ENCODE measurements at regions not wholly inside any gene's neighbourhood (a gene's known extent, or its start where the extent isn't known, plus 50 kb on each side); places are given as distances from the start of the nearest gene placed in this dataset.

DNA sequence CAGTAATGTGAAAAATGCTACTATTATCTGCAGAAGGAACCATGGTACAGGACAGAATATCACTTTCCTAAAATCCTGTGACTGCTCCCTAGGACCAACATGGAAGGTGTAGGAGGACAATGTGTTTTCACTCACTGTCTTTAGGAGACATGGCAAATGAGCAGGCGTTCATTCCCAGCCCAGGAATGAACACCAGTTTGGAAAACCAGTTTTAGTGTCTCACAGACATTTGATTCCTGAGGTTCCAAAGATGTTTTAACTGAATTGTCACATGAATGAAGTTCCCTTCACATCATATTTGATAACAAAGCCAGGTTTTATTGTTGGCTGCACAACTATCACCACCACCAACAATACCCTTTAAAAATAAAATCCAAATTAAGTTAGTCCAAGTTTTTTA, 178.2 kb downstream of the ENC1 start:
- TF ChIP-seq CTCF (IDR thresholded peaks at IDR 0.05), result no peak
- H3K4me3 ChIP-seq, result no peak overlapping the region

GRCh38 chr5:74461251-74461650, 179.3 kb downstream of the ENC1 start:
- Histone ChIP-seq H3K27ac (no peak overlapping the region), H3K36me3 (no peaks in the 10 kb centered on the region)
- intact Hi-C loops (cut with DNase I), result no loop called here

More for the DNA sequence above, 178.2 kb downstream of the ENC1 start:
- intact Hi-C loops (cut with DNase I), result no loop called here
- DNase-seq, result no peak
- Histone ChIP-seq H3K9ac (ENCODE audit: low read depth in 2 of 2, low read length in 2 of 2) (no peak overlapping the region), H3K27me3 (no peaks in the 10 kb centered on the region), H3K4me1 (no peaks in the 10 kb centered on the region), H3K27ac (no peak overlapping the region), H3K36me3 (no peaks in the 10 kb centered on the region), H3K9me3 (no peaks in the 10 kb centered on the region)

DNA sequence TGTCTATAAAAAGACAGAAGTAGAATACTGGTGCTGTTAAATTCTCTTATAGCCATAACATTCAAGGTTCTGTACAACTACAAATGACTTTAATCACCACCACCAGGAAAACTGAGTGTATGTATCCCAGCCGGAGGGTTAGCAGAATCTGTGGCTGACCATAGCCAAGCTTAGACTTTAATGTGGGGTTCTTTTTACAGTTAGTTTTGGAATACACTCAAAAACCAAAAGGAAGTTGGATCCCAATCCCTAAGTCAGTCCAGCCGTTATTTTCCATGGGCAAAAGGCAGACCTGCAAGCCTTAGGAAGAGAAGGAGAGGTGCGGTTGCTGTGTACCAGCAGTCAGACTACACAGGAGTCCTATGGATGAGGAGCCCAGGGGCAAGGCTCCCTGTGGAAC, 179.8 kb downstream of the ENC1 start:
- no peak for DNase-seq
- Histone ChIP-seq H3K36me3 (no peaks in the 10 kb centered on the region), H3K27ac (no peak overlapping the region), H3K4me3 (no peak overlapping the region), H3K27me3 (no peaks in the 10 kb centered on the region), H3K9me3 (no peaks in the 10 kb centered on the region), H3K9ac (ENCODE audit: low read depth in 2 of 2, low read length in 2 of 2) (no peak overlapping the region), H3K4me1 (no peaks in the 10 kb centered on the region)
- no peak for TF ChIP-seq CTCF (IDR thresholded peaks at IDR 0.05)
- intact Hi-C loops (cut with DNase I), result no loop called here

More at GRCh38 chr5:74461251-74461650, 179.3 kb downstream of the ENC1 start:
- Histone ChIP-seq H3K4me3 (no peak overlapping the region), H3K4me1 (no peaks in the 10 kb centered on the region), H3K9ac (ENCODE audit: low read depth in 2 of 2, low read length in 2 of 2) (no peak overlapping the region), H3K27me3 (no peaks in the 10 kb centered on the region), H3K9me3 (no peaks in the 10 kb centered on the region)
- no peak for TF ChIP-seq CTCF (IDR thresholded peaks at IDR 0.05)
- DNase-seq, result no peak

DNA sequence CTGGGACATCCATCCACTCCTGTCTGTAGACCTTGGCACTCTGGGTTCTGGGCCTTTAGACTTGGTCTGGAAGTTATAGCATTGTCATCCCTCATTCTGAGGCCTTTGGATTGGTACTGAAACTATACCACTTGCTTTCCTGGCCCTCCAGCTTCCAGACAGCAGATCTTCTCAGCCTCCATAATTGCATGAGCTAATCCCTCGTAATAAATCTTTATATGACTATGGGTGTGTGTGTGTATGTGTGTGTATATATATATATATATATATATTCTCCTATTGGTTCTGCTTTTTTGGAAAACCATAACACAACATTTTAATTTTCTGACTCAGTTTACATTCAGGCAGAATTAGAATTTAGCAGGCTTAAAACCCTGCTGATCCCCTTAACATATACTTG, 180.5 kb downstream of the ENC1 start:
- no peak overlapping the region for H3K9ac ChIP-seq (ENCODE audit: low read depth in 2 of 2, low read length in 2 of 2)
- no peak overlapping the region for H3K27ac ChIP-seq
- no peak for TF ChIP-seq CTCF (IDR thresholded peaks at IDR 0.05)
- no peak overlapping the region for H3K4me3 ChIP-seq
- H3K36me3 ChIP-seq, result no peaks in the 10 kb centered on the region
- H3K27me3 ChIP-seq, result no peaks in the 10 kb centered on the region
- no peaks in the 10 kb centered on the region for H3K4me1 ChIP-seq
- H3K9me3 ChIP-seq, result no peaks in the 10 kb centered on the region
- intact Hi-C loops (cut with DNase I), result no loop called here
- no peak for DNase-seq

- Histone ChIP-seq H3K4me3 (no peak overlapping the region), H3K9me3 (no peaks in the 10 kb centered on the region), H3K27me3 (no peaks in the 10 kb centered on the region), H3K36me3 (no peaks in the 10 kb centered on the region), H3K27ac (no peak overlapping the region), H3K4me1 (no peaks in the 10 kb centered on the region), H3K9ac (ENCODE audit: low read depth in 2 of 2, low read length in 2 of 2) (no peak overlapping the region)
- TF ChIP-seq CTCF (IDR thresholded peaks at IDR 0.05), result no peak
- no peak for DNase-seq
- intact Hi-C loops (cut with DNase I), result no loop called here
These were observed 182.7 kb downstream of the ENC1 start for GRCh38 chr5:74457876-74458275.

Data from colonic mucosa (tissue), 4 donors.